SK-N-MC (cell line): ENCODE measurements at regions not wholly inside any gene's neighbourhood (a gene's known extent, or its start where the extent isn't known, plus 50 kb on each side); places are given as distances from the start of the nearest gene placed in this dataset.
"Not testable (repeated sequence)": the region's sequence is repeated elsewhere in the genome, so short reads cannot be mapped to it uniquely, and the experiment has no call there.

Source experiments
- EZH2 ChIP-seq: fragments of 200-600 bp; sonication (generic); IDR thresholded peaks from one replicate; pipeline ENCODE4 v1.6.1; 2017; ENCODE audit warnings: antibody characterized with exemption
- FOXP2 ChIP-seq: optimal IDR thresholded peaks from 2 replicates; pipeline ENCODE3; 2011; ENCODE audit warnings: mild to moderate bottlenecking, moderate library complexity; ENCODE audit not compliant: insufficient read depth; ENCODE audit errors: extremely low read length, control extremely low read depth

DNA sequence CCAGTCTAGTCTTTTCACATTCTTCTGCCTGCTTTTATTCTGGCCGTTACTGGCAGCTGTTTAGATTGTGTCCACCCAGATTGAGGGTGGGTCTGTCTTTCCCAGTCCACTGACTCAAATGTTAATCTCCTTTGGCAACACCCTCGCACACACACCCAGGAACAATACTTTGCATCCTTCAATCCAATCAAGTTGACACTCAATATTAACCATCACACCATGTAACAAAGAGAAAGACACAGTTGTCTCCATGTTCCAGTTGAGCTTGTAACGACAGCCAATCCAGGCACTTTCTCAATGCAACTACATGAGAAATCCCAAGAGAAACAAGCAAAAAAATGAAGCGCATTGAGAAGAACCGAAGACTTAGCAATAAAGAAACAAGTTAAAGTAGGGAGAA lies 877.7 kb downstream of the LTN1 start:
- not testable (repeated sequence) for TF ChIP-seq EZH2, FOXP2
